SK-N-SH treated with all-trans-retinoic acid at 6 μM for 48 hours (cell line): ENCODE measurements at regions not wholly inside any gene's neighbourhood (a gene's known extent, or its start where the extent isn't known, plus 50 kb on each side); places are given as distances from the start of the nearest gene placed in this dataset.

Experiments used
- ATAC-seq: fragments of 200-7000 bp; cut with Tn5 transposase; 3 replicates; pipeline ENCODE4 v1.9.1; 2020; ENCODE audit warnings: mild to moderate bottlenecking, moderate library complexity
- ARNTL ChIP-seq: fragments of 450-650 bp; formaldehyde crosslinking; IDR thresholded peaks from 2 replicates; pipeline ENCODE4 v1.5.0; 2020; ENCODE audit warnings: low read depth, mild to moderate bottlenecking, moderate library complexity, borderline replicate concordance
- BACH2 ChIP-seq: fragments of 250-450 bp; sonication (Bioruptor Pico); IDR thresholded peaks from 2 replicates; pipeline ENCODE4 v1.9.0; 2021; ENCODE audit warnings: mild to moderate bottlenecking, borderline replicate concordance
- CREB5 ChIP-seq: fragments of 250-450 bp; sonication (Bioruptor Pico); IDR thresholded peaks from 2 replicates; pipeline ENCODE4 v1.5.1; 2020; ENCODE audit warnings: low read depth, mild to moderate bottlenecking, moderate library complexity
- CSDC2 ChIP-seq: fragments of 250-450 bp; sonication (Bioruptor Pico); IDR thresholded peaks from 2 replicates; pipeline ENCODE4 v1.5.0; 2020; ENCODE audit warnings: mild to moderate bottlenecking, moderate library complexity
- GLIS3 ChIP-seq: fragments of 250-450 bp; sonication (Bioruptor Pico); IDR thresholded peaks from 2 replicates; pipeline ENCODE4 v1.5.0; 2020; ENCODE audit warnings: mild to moderate bottlenecking, moderate library complexity
- ISL1 ChIP-seq: fragments of 250-450 bp; sonication (Bioruptor Pico); IDR thresholded peaks from 2 replicates; pipeline ENCODE4 v2.1.2; 2022; ENCODE audit warnings: mild to moderate bottlenecking, moderate library complexity
- OSR1 ChIP-seq: fragments of 250-450 bp; sonication (Bioruptor Pico); IDR thresholded peaks from 2 replicates; pipeline ENCODE4 v1.8.0; 2022; ENCODE audit warnings: moderate library complexity, mild to moderate bottlenecking, inconsistent platforms
- POU6F1 ChIP-seq: fragments of 250-450 bp; sonication (Bioruptor Pico); IDR thresholded peaks from 2 replicates; pipeline ENCODE4 v1.8.0; 2021; ENCODE audit warnings: low read depth, mild to moderate bottlenecking, moderate library complexity, borderline replicate concordance
- RARB ChIP-seq: fragments of 250-450 bp; sonication (Bioruptor Pico); IDR thresholded peaks from 2 replicates; pipeline ENCODE4 v1.8.0; 2021; ENCODE audit warnings: mild to moderate bottlenecking, moderate library complexity
- SNAI2 ChIP-seq: fragments of 250-450 bp; sonication (Bioruptor Pico); IDR thresholded peaks from 2 replicates; pipeline ENCODE4 v1.5.0; 2020; ENCODE audit warnings: mild to moderate bottlenecking, moderate library complexity
- TOX ChIP-seq: fragments of 250-450 bp; sonication (Bioruptor Pico); IDR thresholded peaks from 2 replicates; pipeline ENCODE4 v1.8.0; 2021; ENCODE audit warnings: mild to moderate bottlenecking, moderate library complexity, borderline replicate concordance
- TSHZ2 ChIP-seq: fragments of 250-450 bp; sonication (Bioruptor Pico); IDR thresholded peaks from 2 replicates; pipeline ENCODE4 v1.5.0; 2020; ENCODE audit warnings: mild to moderate bottlenecking, moderate library complexity
- ZFP3 ChIP-seq: fragments of 250-450 bp; sonication (Bioruptor Pico); IDR thresholded peaks from 2 replicates; pipeline ENCODE4 v1.5.0; 2020; ENCODE audit warnings: mild to moderate bottlenecking, moderate library complexity
- ZFP30 ChIP-seq: fragments of 450-650 bp; formaldehyde crosslinking; IDR thresholded peaks from 2 replicates; pipeline ENCODE4 v1.5.0; 2022; ENCODE audit warnings: mild to moderate bottlenecking, moderate library complexity
- ZNF565 ChIP-seq: fragments of 450-650 bp; formaldehyde crosslinking; conservative IDR thresholded peaks from 2 replicates; pipeline ENCODE4 v1.5.0; 2020; ENCODE audit warnings: low read depth, mild to moderate bottlenecking, moderate library complexity
- ZNF70 ChIP-seq: fragments of 450-650 bp; formaldehyde crosslinking; IDR thresholded peaks from 2 replicates; pipeline ENCODE4 v1.5.0; 2020; ENCODE audit warnings: mild to moderate bottlenecking, moderate library complexity
- ZNF8 ChIP-seq: fragments of 450-650 bp; formaldehyde crosslinking; IDR thresholded peaks from 2 replicates; pipeline ENCODE4 v1.5.0; 2020; ENCODE audit warnings: mild to moderate bottlenecking, moderate library complexity

GRCh38 chr2:42877936-42878335, 85.6 kb upstream of the HAAO start:
- no peak for TF ChIP-seq ZNF8 (CRISPR knock-in tag)
- TF ChIP-seq CSDC2, result no peak
- no peak for TF ChIP-seq ZNF565 (CRISPR knock-in tag)
- TF ChIP-seq ARNTL, result no peak
- no peak for TF ChIP-seq SNAI2 (CRISPR knock-in tag)
- TF ChIP-seq BACH2, result no peak
- no peak for TF ChIP-seq POU6F1 (CRISPR knock-in tag)
- no peak for ATAC-seq

GRCh38 chr2:42877511-42877910, 85.1 kb upstream of the HAAO start:
- TF ChIP-seq RARB (CRISPR knock-in tag) (no peak), TOX (no peak), POU6F1 (CRISPR knock-in tag) (no peak), ZNF8 (CRISPR knock-in tag) (no peak), TSHZ2 (CRISPR knock-in tag) (no peak), ZFP3 (CRISPR knock-in tag) (no peak), SNAI2 (CRISPR knock-in tag) (no peak), OSR1 (no peak), ZNF70 (CRISPR knock-in tag) (no peak), ZFP30 (CRISPR knock-in tag) (no peak), CSDC2 (no peak), CREB5 (CRISPR knock-in tag) (no peak), GLIS3 (CRISPR knock-in tag) (no peak), BACH2 (no peak), ISL1 (CRISPR knock-in tag) (no peak)
- TF ChIP-seq, all 23 proteins: peak for 0
- no peak for ATAC-seq

- ATAC-seq, result no peak
- no peak for TF ChIP-seq ZFP3 (CRISPR knock-in tag)
- no peak for TF ChIP-seq ISL1 (CRISPR knock-in tag)
- TF ChIP-seq CSDC2, result no peak
- no peak for TF ChIP-seq BACH2
- TF ChIP-seq CREB5 (CRISPR knock-in tag), result no peak
- TF ChIP-seq POU6F1 (CRISPR knock-in tag), result no peak
- no peak for TF ChIP-seq TSHZ2 (CRISPR knock-in tag)
- TF ChIP-seq ZNF70 (CRISPR knock-in tag), result no peak
- no peak for TF ChIP-seq ARNTL
- no peak for TF ChIP-seq OSR1
- no peak for TF ChIP-seq RARB (CRISPR knock-in tag)
- TF ChIP-seq, all 23 proteins: peak for 0
Measured at GRCh38 chr2:42876326-42876751, 84.0 kb upstream of the HAAO start.
